D721Med (cell line): ENCODE measurements at regions not wholly inside any gene's neighbourhood (a gene's known extent, or its start where the extent isn't known, plus 50 kb on each side); places are given as distances from the start of the nearest gene placed in this dataset.

ENCODE experiments used
- DNase-seq: peaks from one replicate; pipeline ENCODE4 v3.0.0; 2011; ENCODE audit warnings: low spot score; ENCODE audit not compliant: insufficient read length
- FAIRE-seq: peaks from 2 replicates; lab custom pipeline; 2011; peaks lifted over from hg19 to GRCh38; lab: Jason Lieb, UNC
- TF ChIP-seq, protein P1 (sequence below): IDR thresholded peaks from 2 replicates; pipeline ENCODE4 v1.5.1; 2012; ENCODE audit warnings: mild to moderate bottlenecking, control low read depth; ENCODE audit not compliant: insufficient read depth; ENCODE audit errors: missing control alignments

DNA sequence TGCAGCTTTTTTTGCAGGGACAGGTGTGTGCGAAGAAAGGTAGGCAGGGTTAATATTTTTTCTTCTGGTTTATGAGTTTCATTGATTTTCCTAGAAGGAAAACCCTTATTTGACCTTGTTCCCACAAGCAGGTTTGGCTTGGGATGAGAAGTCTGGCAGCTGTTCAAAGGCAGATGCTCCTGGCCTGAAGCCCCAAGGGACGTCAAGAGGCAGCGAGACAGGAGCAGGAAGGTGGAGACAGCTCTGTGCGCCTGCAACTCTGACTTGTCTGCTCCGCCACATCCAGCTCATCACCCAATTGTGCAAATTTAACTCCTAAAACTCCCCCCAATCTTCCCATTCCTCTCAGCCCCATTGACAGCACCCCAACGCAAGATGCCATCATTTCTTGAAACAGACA, 136.8 kb upstream of the XYLT1 start:
- TF ChIP-seq, protein P1, sequence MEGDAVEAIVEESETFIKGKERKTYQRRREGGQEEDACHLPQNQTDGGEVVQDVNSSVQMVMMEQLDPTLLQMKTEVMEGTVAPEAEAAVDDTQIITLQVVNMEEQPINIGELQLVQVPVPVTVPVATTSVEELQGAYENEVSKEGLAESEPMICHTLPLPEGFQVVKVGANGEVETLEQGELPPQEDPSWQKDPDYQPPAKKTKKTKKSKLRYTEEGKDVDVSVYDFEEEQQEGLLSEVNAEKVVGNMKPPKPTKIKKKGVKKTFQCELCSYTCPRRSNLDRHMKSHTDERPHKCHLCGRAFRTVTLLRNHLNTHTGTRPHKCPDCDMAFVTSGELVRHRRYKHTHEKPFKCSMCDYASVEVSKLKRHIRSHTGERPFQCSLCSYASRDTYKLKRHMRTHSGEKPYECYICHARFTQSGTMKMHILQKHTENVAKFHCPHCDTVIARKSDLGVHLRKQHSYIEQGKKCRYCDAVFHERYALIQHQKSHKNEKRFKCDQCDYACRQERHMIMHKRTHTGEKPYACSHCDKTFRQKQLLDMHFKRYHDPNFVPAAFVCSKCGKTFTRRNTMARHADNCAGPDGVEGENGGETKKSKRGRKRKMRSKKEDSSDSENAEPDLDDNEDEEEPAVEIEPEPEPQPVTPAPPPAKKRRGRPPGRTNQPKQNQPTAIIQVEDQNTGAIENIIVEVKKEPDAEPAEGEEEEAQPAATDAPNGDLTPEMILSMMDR: no peak
- DNase-seq: no peak
- FAIRE-seq: no peak

DNA sequence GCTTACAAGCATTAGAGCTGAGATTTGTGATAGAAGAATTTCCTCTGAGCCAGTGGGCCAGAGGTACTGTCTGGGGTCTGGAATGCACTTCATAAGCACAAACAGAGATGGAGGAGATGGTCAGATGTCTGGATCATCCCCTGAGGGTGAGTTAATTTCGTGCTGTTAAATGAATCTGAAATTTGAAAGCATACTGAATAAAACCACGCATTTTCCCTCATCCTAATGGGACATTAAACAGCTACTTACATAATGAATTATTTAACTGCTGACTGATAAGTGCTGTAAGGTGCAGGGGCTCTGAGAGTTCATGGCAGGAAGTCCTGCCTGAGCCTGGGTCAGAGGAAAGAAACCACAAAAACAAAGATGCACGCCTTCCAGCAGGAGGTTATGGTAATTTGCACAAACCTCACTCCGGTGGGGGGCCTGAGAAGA, 136.3 kb upstream of the XYLT1 start:
- no peak for DNase-seq
- TF ChIP-seq, protein P1: no peak
- no peak for FAIRE-seq

DNA sequence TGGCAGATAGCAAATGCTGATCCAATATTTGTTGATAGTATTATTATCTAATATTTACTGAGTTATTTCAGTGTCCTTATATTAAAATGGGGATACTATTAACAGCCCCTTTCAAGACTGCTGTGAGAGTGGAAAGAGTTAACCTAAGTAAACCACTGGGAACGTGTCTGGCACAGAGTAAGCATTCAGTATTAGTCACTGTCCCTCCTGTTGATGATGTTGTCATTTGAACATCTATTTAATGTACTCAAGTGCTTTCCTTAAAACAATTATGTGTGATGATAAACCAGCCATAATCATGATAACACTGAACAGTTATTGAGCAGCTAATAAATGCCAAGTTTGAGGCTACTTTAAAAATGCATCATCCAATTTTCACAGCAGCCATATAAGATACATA, 135.7 kb upstream of the XYLT1 start:
- TF ChIP-seq, protein P1: no peak
- FAIRE-seq (no peak), DNase-seq (no peak)

DNA sequence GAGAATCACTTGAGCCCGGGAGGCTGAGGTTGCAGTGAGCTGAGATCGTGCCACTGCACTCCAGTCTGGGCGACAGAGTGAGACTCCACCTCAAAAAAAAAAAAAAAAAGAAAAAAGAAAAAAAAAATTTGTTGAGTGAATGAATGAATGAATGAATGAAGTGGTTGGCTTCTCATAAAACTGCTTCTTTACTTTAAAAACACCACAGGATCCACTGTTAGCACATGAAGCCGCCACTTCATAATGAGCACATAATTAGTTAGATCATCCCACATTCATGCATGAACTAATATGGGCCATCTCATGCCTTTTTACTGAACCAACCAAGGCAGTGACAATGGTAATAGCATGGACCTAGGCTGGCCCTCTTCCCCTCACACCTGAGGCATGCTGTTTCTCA, 135.0 kb upstream of the XYLT1 start:
- no peak for DNase-seq
- TF ChIP-seq, protein P1: no peak
- no peak for FAIRE-seq

GRCh38 chr16:17603626-17604025, 132.9 kb upstream of the XYLT1 start:
- FAIRE-seq (no peak), DNase-seq (no peak)
- TF ChIP-seq, protein P1: no peak

DNA sequence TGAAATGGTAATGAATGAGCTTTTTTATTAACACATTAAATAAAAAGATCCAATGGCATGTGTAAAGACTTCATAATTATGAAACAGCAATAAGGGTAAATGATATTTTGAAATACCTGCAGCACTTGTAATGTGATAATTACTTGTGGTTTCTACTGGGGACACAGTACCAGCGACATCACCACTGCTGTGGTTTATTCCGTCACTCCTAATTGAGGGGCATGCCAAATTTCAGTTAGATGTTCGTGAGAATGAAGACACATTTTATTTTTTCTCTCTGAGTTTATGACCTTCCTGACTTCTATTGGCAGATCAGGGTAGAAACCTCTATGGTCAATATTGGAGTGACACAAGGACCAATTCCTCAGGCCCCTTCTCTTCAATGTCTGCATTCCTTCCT, 131.9 kb upstream of the XYLT1 start:
- DNase-seq (no peak), FAIRE-seq (no peak)
- TF ChIP-seq, protein P1: no peak

- DNase-seq (no peak), FAIRE-seq (no peak)
- TF ChIP-seq, protein P1: no peak
These were observed 128.2 kb upstream of the XYLT1 start for GRCh38 chr16:17598968-17599367.
